ENCODE measurements at regions not wholly inside any gene's neighbourhood (a gene's known extent, or its start where the extent isn't known, plus 50 kb on each side); places are given as distances from the start of the nearest gene placed in this dataset.

- Mint-ChIP-seq H3K4me3 (no peak overlapping the region), H3K4me1 (peaks cover 6 to 17% (median 8%) of the 10 kb centered on the region in 3 donors), H3K9me3 (no peaks in the 10 kb centered on the region), H3K36me3 (no peaks in the 10 kb centered on the region), H3K27me3 (peaks cover 60% of the 10 kb centered on the region), H3K27ac (peak overlapping the region in 1 of 3 donors; percentile 18)
These were observed 263.8 kb upstream of the TNRC6C start for GRCh38 chr17:77694391-77695363.

GRCh38 chr17:77695386-77695785, 263.1 kb upstream of the TNRC6C start:
- H3K4me1 Mint-ChIP-seq = peaks cover 6 to 14% (median 8%) of the 10 kb centered on the region in 3 donors
- H3K36me3 Mint-ChIP-seq = no peaks in the 10 kb centered on the region
- no peaks in the 10 kb centered on the region for H3K9me3 Mint-ChIP-seq
- H3K27ac Mint-ChIP-seq = no peak overlapping the region
- H3K4me3 Mint-ChIP-seq = no peak overlapping the region
- peaks cover 57% of the 10 kb centered on the region for H3K27me3 Mint-ChIP-seq

GRCh38 chr17:77696151-77696720, 262.3 kb upstream of the TNRC6C start:
- peaks cover under 1 to 5% (median 4%) of the 10 kb centered on the region in 3 donors for H3K4me1 Mint-ChIP-seq
- H3K27me3 Mint-ChIP-seq = peaks cover 50% of the 10 kb centered on the region
- H3K4me3 Mint-ChIP-seq = no peak overlapping the region
- H3K36me3 Mint-ChIP-seq = no peaks in the 10 kb centered on the region
- no peak overlapping the region for H3K27ac Mint-ChIP-seq
- H3K9me3 Mint-ChIP-seq = peaks cover 0 to 4% (median 0%) of the 10 kb centered on the region in 3 donors

- Mint-ChIP-seq H3K4me1 (no peaks in the 10 kb centered on the region), H3K27ac (no peak overlapping the region), H3K4me3 (no peak overlapping the region), H3K9me3 (peaks cover 0 to 9% (median 0%) of the 10 kb centered on the region in 3 donors), H3K27me3 (peaks cover 48% of the 10 kb centered on the region), H3K36me3 (no peaks in the 10 kb centered on the region)
These were observed 261.6 kb upstream of the TNRC6C start for GRCh38 chr17:77696721-77697460.

- peak overlapping the region in 1 of 4 donors; percentile 12 for H3K4me3 Mint-ChIP-seq
- H3K36me3 Mint-ChIP-seq = no peaks in the 10 kb centered on the region
- peaks cover 4 to 9% (median 4%) of the 10 kb centered on the region in 3 donors for H3K9me3 Mint-ChIP-seq
These were observed 260.8 kb upstream of the TNRC6C start for GRCh38 chr17:77697480-77698400.

GRCh38 chr17:77698903-77699623, 259.4 kb upstream of the TNRC6C start:
- Mint-ChIP-seq H3K27ac (peak overlapping the region in 1 of 3 donors; percentile 27), H3K36me3 (no peaks in the 10 kb centered on the region), H3K27me3 (peaks cover 35% of the 10 kb centered on the region), H3K9me3 (peaks cover 4 to 16% (median 8%) of the 10 kb centered on the region in 3 donors), H3K4me3 (peak overlapping the region in 1 of 4 donors; percentile 39), H3K4me1 (no peaks in the 10 kb centered on the region)

More at GRCh38 chr17:77697480-77698400, 260.8 kb upstream of the TNRC6C start:
- Mint-ChIP-seq H3K27me3 (peaks cover 47% of the 10 kb centered on the region), H3K27ac (no peak overlapping the region), H3K4me1 (no peaks in the 10 kb centered on the region)

GRCh38 chr17:77700165-77700881, 258.2 kb upstream of the TNRC6C start:
- H3K36me3 Mint-ChIP-seq = no peaks in the 10 kb centered on the region
- H3K27ac Mint-ChIP-seq = no peak overlapping the region
- H3K9me3 Mint-ChIP-seq = peaks cover 9 to 20% (median 14%) of the 10 kb centered on the region in 3 donors
- peak overlapping the region in 1 of 4 donors; percentile 28 for H3K4me3 Mint-ChIP-seq
- H3K27me3 Mint-ChIP-seq = peaks cover 25% of the 10 kb centered on the region
- no peaks in the 10 kb centered on the region for H3K4me1 Mint-ChIP-seq

- Mint-ChIP-seq H3K4me3 (no peak overlapping the region), H3K9me3 (peaks cover 10 to 21% (median 17%) of the 10 kb centered on the region in 3 donors)
These were observed 256.5 kb upstream of the TNRC6C start for GRCh38 chr17:77701996-77702395.

GRCh38 chr17:77704048-77704815, 254.3 kb upstream of the TNRC6C start:
- no peak overlapping the region for H3K27ac Mint-ChIP-seq
- H3K27me3 Mint-ChIP-seq = peaks cover 14% of the 10 kb centered on the region
- H3K36me3 Mint-ChIP-seq = no peaks in the 10 kb centered on the region
- H3K9me3 Mint-ChIP-seq = peaks cover 10 to 24% (median 17%) of the 10 kb centered on the region in 3 donors
- H3K4me3 Mint-ChIP-seq = no peak overlapping the region
- no peaks in the 10 kb centered on the region for H3K4me1 Mint-ChIP-seq

More at GRCh38 chr17:77701996-77702395, 256.5 kb upstream of the TNRC6C start:
- Mint-ChIP-seq H3K27me3 (peaks cover 20% of the 10 kb centered on the region), H3K4me1 (no peaks in the 10 kb centered on the region), H3K27ac (no peak overlapping the region), H3K36me3 (no peaks in the 10 kb centered on the region)

- Mint-ChIP-seq H3K4me3 (no peak overlapping the region), H3K36me3 (no peaks in the 10 kb centered on the region), H3K27ac (no peak overlapping the region), H3K4me1 (no peaks in the 10 kb centered on the region), H3K27me3 (peaks cover 16% of the 10 kb centered on the region), H3K9me3 (peaks cover 10 to 17% (median 15%) of the 10 kb centered on the region in 3 donors)
These were observed 251.6 kb upstream of the TNRC6C start for GRCh38 chr17:77706938-77707337.

- Mint-ChIP-seq H3K36me3 (no peaks in the 10 kb centered on the region), H3K27ac (peak overlapping the region in 1 of 3 donors; percentile 48), H3K4me3 (no peak overlapping the region)
These were observed 251.0 kb upstream of the TNRC6C start for GRCh38 chr17:77707546-77707945.

GRCh38 chr17:77708049-77708448, 250.5 kb upstream of the TNRC6C start:
- H3K9me3 Mint-ChIP-seq = peaks cover 8 to 13% (median 13%) of the 10 kb centered on the region in 3 donors
- H3K27ac Mint-ChIP-seq = no peak overlapping the region
- no peaks in the 10 kb centered on the region for H3K36me3 Mint-ChIP-seq
- H3K27me3 Mint-ChIP-seq = peaks cover 16% of the 10 kb centered on the region
- peak overlapping the region in 1 of 4 donors; percentile 9 for H3K4me3 Mint-ChIP-seq
- no peaks in the 10 kb centered on the region for H3K4me1 Mint-ChIP-seq

More at GRCh38 chr17:77707546-77707945, 251.0 kb upstream of the TNRC6C start:
- Mint-ChIP-seq H3K27me3 (peaks cover 16% of the 10 kb centered on the region), H3K4me1 (no peaks in the 10 kb centered on the region), H3K9me3 (peaks cover 8 to 15% (median 14%) of the 10 kb centered on the region in 3 donors)

All from IgD-negative memory B cell (primary cell).